Superior temporal gyrus (tissue), 1 donor: ENCODE measurements at regions not wholly inside any gene's neighbourhood (a gene's known extent, or its start where the extent isn't known, plus 50 kb on each side); places are given as distances from the start of the nearest gene placed in this dataset.
"Not testable (repeated sequence)": the region's sequence is repeated elsewhere in the genome, so short reads cannot be mapped to it uniquely, and the experiment has no call there.

Experiments used
- DNase-seq: peaks from one replicate; pipeline ENCODE4 v3.0.0-alpha.2; 2016; ENCODE audit errors: extremely low spot score

GRCh38 chr1:221884821-221885220, 142.9 kb upstream of the DUSP10 start:
- DNase-seq = no peak

- DNase-seq = no peak
Observed at GRCh38 chr1:221881805-221882581, 140.1 kb upstream of the DUSP10 start.

GRCh38 chr1:221880182-221880581, 138.3 kb upstream of the DUSP10 start:
- DNase-seq = no peak

GRCh38 chr1:221878134-221878533, 136.2 kb upstream of the DUSP10 start:
- DNase-seq = no peak

GRCh38 chr1:221877311-221877710, 135.4 kb upstream of the DUSP10 start:
- DNase-seq = no peak

GRCh38 chr1:221875004-221875330, 133.1 kb upstream of the DUSP10 start:
- DNase-seq = no peak

- DNase-seq = no peak
Observed at GRCh38 chr1:221874285-221875003, 132.6 kb upstream of the DUSP10 start.

GRCh38 chr1:221873673-221874072, 131.8 kb upstream of the DUSP10 start:
- DNase-seq = no peak

GRCh38 chr1:221871056-221871455, 129.2 kb upstream of the DUSP10 start:
- DNase-seq = no peak

GRCh38 chr1:221869779-221870178, 127.9 kb upstream of the DUSP10 start:
- no peak for DNase-seq

- DNase-seq = no peak
Observed at GRCh38 chr1:221868593-221869303, 126.9 kb upstream of the DUSP10 start.

GRCh38 chr1:221867003-221867402, 125.1 kb upstream of the DUSP10 start:
- no peak for DNase-seq

GRCh38 chr1:221865808-221866207, 123.9 kb upstream of the DUSP10 start:
- no peak for DNase-seq

- no peak for DNase-seq
Observed at GRCh38 chr1:221863635-221864034, 121.7 kb upstream of the DUSP10 start.

- no peak for DNase-seq
Observed at GRCh38 chr1:221862971-221863370, 121.1 kb upstream of the DUSP10 start.

GRCh38 chr1:221858818-221859611, 117.1 kb upstream of the DUSP10 start:
- DNase-seq = no peak

GRCh38 chr1:221857094-221857444, 115.2 kb upstream of the DUSP10 start:
- not testable (repeated sequence) for DNase-seq

GRCh38 chr1:221856228-221857093, 114.6 kb upstream of the DUSP10 start:
- no peak for DNase-seq

- no peak for DNase-seq
Observed at GRCh38 chr1:221855156-221855555, 113.3 kb upstream of the DUSP10 start.

GRCh38 chr1:221851336-221851735, 109.4 kb upstream of the DUSP10 start:
- no peak for DNase-seq
